ENCODE measurements at regions not wholly inside any gene's neighbourhood (a gene's known extent, or its start where the extent isn't known, plus 50 kb on each side); places are given as distances from the start of the nearest gene placed in this dataset.
"Not testable (repeated sequence)": the region's sequence is repeated elsewhere in the genome, so short reads cannot be mapped to it uniquely, and the experiment has no call there.

GRCh38 chr12:126899926-126900792, 1366.8 kb upstream of the TMEM132C start:
- no peak for DNase-seq (ENCODE audit: low read depth in 2 of 2)

- no peak for DNase-seq (ENCODE audit: low read depth in 2 of 2)
Measured at GRCh38 chr12:126903027-126903876, 1363.7 kb upstream of the TMEM132C start.

GRCh38 chr12:126905752-126906151, 1361.2 kb upstream of the TMEM132C start:
- DNase-seq (ENCODE audit: low read depth in 2 of 2): no peak

GRCh38 chr12:126907900-126908764, 1358.8 kb upstream of the TMEM132C start:
- DNase-seq (ENCODE audit: low read depth in 2 of 2): no peak

GRCh38 chr12:126908765-126909142, 1358.2 kb upstream of the TMEM132C start:
- DNase-seq (ENCODE audit: low read depth in 2 of 2): no peak

GRCh38 chr12:126910570-126910969, 1356.4 kb upstream of the TMEM132C start:
- DNase-seq (ENCODE audit: low read depth in 2 of 2): no peak

GRCh38 chr12:126912111-126912510, 1354.9 kb upstream of the TMEM132C start:
- no peak for DNase-seq (ENCODE audit: low read depth in 2 of 2)

GRCh38 chr12:126914170-126914793, 1352.7 kb upstream of the TMEM132C start:
- DNase-seq (ENCODE audit: low read depth in 2 of 2): no peak

GRCh38 chr12:126915309-126915708, 1351.7 kb upstream of the TMEM132C start:
- DNase-seq (ENCODE audit: low read depth in 2 of 2): no peak

- DNase-seq (ENCODE audit: low read depth in 2 of 2): no peak
Measured at GRCh38 chr12:126926023-126926594, 1340.9 kb upstream of the TMEM132C start.

- no peak for DNase-seq (ENCODE audit: low read depth in 2 of 2)
Measured at GRCh38 chr12:126930234-126930633, 1336.7 kb upstream of the TMEM132C start.

GRCh38 chr12:126932156-126932555, 1334.8 kb upstream of the TMEM132C start:
- no peak for DNase-seq (ENCODE audit: low read depth in 2 of 2)

- DNase-seq (ENCODE audit: low read depth in 2 of 2): no peak
Measured at GRCh38 chr12:126935435-126935834, 1331.5 kb upstream of the TMEM132C start.

GRCh38 chr12:126936181-126936851, 1330.7 kb upstream of the TMEM132C start:
- no peak for DNase-seq (ENCODE audit: low read depth in 2 of 2)

GRCh38 chr12:126937431-126937830, 1329.5 kb upstream of the TMEM132C start:
- no peak for DNase-seq (ENCODE audit: low read depth in 2 of 2)

- DNase-seq (ENCODE audit: low read depth in 2 of 2): no peak
Measured at GRCh38 chr12:126944684-126945083, 1322.3 kb upstream of the TMEM132C start.

- not testable (repeated sequence) for DNase-seq (ENCODE audit: low read depth in 2 of 2)
Measured at GRCh38 chr12:126946958-126947357, 1320.0 kb upstream of the TMEM132C start.

- no peak for DNase-seq (ENCODE audit: low read depth in 2 of 2)
Measured at GRCh38 chr12:126949558-126949957, 1317.4 kb upstream of the TMEM132C start.

GRCh38 chr12:126950266-126950665, 1316.7 kb upstream of the TMEM132C start:
- no peak for DNase-seq (ENCODE audit: low read depth in 2 of 2)
